Mucosa of rectum (tissue), 2 donors: ENCODE measurements at regions not wholly inside any gene's neighbourhood (a gene's known extent, or its start where the extent isn't known, plus 50 kb on each side); places are given as distances from the start of the nearest gene placed in this dataset.

Experiments
- H3K27ac ChIP-seq, 2 donors: one replicate each; pipeline ENCODE4 v1.7.0; 2013; ENCODE audit warnings: inconsistent platforms in 2 of 2, low read depth in 2 of 2, low read length in 2 of 2
- H3K27me3 ChIP-seq, 2 donors: one replicate each; pipeline ENCODE4 v1.7.0; 2013; ENCODE audit warnings: low read length in 2 of 2; ENCODE audit not compliant: control insufficient read depth in 2 of 2, insufficient read depth in 2 of 2
- H3K36me3 ChIP-seq, 2 donors: one replicate each; pipeline ENCODE4 v1.7.0; 2013; ENCODE audit warnings: low read length in 2 of 2; ENCODE audit not compliant: control insufficient read depth in 2 of 2, insufficient read depth in 2 of 2
- H3K4me1 ChIP-seq, 2 donors: one replicate each; pipeline ENCODE4 v1.7.0; 2013; ENCODE audit warnings: low read length in 2 of 2, mild to moderate bottlenecking in 1 of 2; ENCODE audit not compliant: control insufficient read depth in 2 of 2, insufficient read depth in 2 of 2
- H3K4me3 ChIP-seq, 2 donors: one replicate each; pipeline ENCODE4 v1.7.0; 2013; ENCODE audit warnings: low read length in 2 of 2
- H3K9ac ChIP-seq, 2 donors: one replicate each; pipeline ENCODE4 v1.7.0; 2013; ENCODE audit warnings: low read length in 2 of 2, low read depth in 1 of 2, mild to moderate bottlenecking in 1 of 2
- H3K9me3 ChIP-seq, 2 donors: one replicate each; pipeline ENCODE4 v1.7.0; 2013; ENCODE audit warnings: low read length in 2 of 2; ENCODE audit not compliant: control insufficient read depth in 2 of 2
- donor health status: healthy.
- donor health status: Normal muscosa, but diverticular disease.

GRCh38 chr5:73344835-73345234, 103.7 kb downstream of the FOXD1 start:
- Histone ChIP-seq H3K36me3 (no peaks in the 10 kb centered on the region), H3K27me3 (peaks cover 10 to 21% of the 10 kb centered on the region in 2 donors), H3K9ac (no peak overlapping the region), H3K27ac (no peak overlapping the region), H3K4me3 (no peak overlapping the region), H3K4me1 (no peaks in the 10 kb centered on the region), H3K9me3 (peaks cover 0 to 2% of the 10 kb centered on the region in 2 donors)

- H3K4me3 ChIP-seq: no peak overlapping the region
- H3K4me1 ChIP-seq: no peaks in the 10 kb centered on the region
- no peak overlapping the region for H3K27ac ChIP-seq
- H3K9me3 ChIP-seq: no peaks in the 10 kb centered on the region
- H3K36me3 ChIP-seq: no peaks in the 10 kb centered on the region
- H3K27me3 ChIP-seq: peaks cover 27 to 38% of the 10 kb centered on the region in 2 donors
- no peak overlapping the region for H3K9ac ChIP-seq
These were observed 108.9 kb downstream of the FOXD1 start for GRCh38 chr5:73339711-73340110.

DNA sequence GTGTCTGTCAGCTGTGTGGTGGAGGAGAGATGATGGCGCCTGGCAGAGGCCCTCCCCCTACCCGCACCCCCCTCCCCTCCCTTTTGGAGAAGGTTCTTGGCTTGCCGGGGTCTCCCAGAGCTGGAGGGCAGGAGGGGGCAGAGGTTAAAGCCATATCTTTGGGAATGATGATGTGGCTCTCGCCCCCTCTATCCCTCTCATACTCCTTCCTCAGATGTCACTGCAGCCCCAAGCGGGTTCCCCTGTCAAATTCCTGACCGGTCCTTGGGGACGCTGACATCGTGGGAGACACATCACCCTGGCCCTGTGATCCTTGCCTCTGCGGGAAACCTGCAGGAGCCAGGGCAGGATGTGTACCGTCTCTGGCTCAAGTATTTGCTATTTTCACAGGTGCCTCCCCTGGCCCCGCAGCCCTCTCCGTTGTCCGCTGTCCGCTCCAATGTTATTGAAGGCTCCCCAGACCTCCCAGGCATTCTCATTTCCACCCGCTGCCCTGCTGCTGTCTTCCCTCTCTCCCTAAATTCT, 109.5 kb downstream of the FOXD1 start:
- peaks cover 29 to 38% of the 10 kb centered on the region in 2 donors for H3K27me3 ChIP-seq
- no peaks in the 10 kb centered on the region for H3K9me3 ChIP-seq
- no peak overlapping the region for H3K27ac ChIP-seq
- no peak overlapping the region for H3K4me3 ChIP-seq
- no peaks in the 10 kb centered on the region for H3K36me3 ChIP-seq
- H3K9ac ChIP-seq: no peak overlapping the region
- no peaks in the 10 kb centered on the region for H3K4me1 ChIP-seq

DNA sequence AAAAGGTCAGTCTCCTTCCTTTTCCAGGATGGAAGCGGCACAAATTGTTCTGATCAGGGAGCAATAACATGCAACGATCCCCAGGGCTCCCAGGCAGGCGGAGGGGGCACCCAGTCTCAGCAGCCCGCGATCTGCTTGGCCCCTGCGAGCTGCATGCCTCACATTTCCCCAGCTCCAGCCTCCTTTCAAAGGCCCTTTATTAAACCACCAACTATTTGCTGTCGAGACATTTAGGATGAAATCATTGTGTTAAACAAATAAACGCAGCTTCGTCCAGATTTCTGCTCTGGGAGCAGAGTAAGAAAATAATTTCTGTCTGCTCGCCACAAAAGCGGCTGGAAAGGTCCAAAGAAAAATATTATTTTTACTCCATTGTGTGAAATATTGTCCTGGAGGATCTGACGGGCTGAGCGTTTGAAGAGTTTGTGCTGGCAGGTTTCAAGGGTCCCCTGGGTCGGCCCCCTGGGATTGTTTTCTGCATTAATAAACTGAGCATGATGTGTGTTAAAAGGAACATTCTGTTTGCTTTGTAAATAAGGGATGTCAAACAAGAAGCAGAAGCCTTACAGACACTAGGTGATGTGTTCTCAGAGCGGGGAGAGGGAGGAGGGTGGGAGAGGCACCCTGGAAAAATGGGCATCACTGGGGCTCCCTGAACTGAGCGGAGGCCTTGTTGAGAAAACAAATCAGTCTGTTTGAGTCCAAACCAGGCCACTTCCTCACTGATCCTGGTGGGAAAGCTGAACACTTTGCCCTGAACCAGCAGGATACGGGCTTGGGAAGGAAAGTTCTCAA, 110.1 kb downstream of the FOXD1 start:
- no peaks in the 10 kb centered on the region for H3K4me1 ChIP-seq
- no peak overlapping the region for H3K9ac ChIP-seq
- H3K27ac ChIP-seq: no peak overlapping the region
- H3K27me3 ChIP-seq: peaks cover 32 to 39% of the 10 kb centered on the region in 2 donors
- H3K4me3 ChIP-seq: no peak overlapping the region
- no peaks in the 10 kb centered on the region for H3K36me3 ChIP-seq
- no peaks in the 10 kb centered on the region for H3K9me3 ChIP-seq

DNA sequence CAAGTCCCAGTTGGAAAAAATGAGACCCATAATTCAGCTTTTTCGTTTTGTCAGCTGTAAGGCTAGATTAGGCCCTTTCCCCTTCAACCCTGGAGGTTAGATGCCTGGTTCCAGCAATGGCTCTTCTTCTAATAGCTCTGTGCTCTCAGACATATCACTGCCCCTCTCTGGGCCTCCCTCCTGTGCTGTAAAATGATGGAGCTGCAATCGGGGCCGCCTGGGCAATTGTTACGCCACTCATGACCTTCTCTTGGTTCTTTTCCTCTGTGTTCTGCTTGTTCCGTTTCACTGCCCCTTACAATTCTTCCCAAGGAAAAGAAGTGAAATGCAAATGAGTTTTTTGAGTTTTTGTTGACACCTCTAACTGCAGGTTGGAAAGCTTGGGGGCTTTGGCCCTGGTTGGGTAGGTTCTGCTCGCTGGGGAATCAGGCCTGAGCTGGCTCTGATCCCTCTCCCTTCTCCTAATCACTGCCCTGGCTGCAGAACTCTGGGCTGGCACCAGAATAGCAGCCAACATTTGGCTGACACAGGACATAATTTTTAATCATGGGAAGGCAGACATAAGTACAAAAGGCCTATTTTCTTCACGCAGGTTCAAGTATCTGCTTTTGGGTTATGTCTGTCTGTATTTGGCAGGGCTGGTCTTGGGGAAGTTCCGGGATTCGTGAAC, 110.9 kb downstream of the FOXD1 start:
- Histone ChIP-seq H3K4me1 (no peaks in the 10 kb centered on the region), H3K9me3 (no peaks in the 10 kb centered on the region), H3K4me3 (no peak overlapping the region), H3K36me3 (no peaks in the 10 kb centered on the region), H3K9ac (no peak overlapping the region), H3K27me3 (peaks cover 30 to 43% of the 10 kb centered on the region in 2 donors), H3K27ac (no peak overlapping the region)

- H3K27me3 ChIP-seq: peaks cover 30 to 40% of the 10 kb centered on the region in 2 donors
- H3K9ac ChIP-seq: no peak overlapping the region
- no peaks in the 10 kb centered on the region for H3K9me3 ChIP-seq
- no peak overlapping the region for H3K4me3 ChIP-seq
- H3K36me3 ChIP-seq: no peaks in the 10 kb centered on the region
- no peak overlapping the region for H3K27ac ChIP-seq
- H3K4me1 ChIP-seq: no peaks in the 10 kb centered on the region
These were observed 112.2 kb downstream of the FOXD1 start for GRCh38 chr5:73336366-73336765.

DNA sequence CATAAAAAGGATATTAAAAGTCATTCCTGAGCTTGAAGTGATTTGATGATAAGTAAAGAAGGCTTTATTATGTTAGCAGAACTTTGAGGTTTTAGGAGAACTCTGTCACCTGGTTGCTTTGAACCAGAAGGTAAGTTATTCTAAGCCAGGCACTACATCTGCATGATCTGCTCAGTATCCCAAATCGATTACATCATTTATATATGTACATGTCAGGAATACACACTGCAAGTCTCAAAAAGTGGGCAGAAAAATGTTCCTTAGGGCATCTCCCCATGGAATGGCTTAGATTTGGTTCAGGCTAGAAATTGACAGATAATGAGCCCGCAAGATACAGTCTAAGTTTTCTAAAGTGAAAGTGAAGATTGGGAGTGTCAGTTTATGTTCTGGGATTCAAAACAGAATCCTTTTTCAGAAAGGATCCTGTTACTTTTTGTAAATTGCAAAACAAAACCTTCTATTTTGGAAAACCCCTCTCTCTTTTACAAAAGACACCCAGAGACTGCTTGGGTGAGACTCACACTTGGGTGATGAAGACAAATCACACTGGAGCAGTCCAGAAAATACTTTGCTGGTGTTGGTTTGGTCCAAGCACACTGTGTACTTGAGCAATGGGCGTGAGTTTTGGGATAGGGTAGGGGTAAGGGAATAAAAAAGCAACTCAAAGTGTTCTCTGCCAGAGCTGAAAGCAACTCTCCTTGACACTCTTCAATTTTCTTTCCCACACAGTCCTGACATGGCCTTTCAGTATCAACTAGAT, 114.5 kb downstream of the FOXD1 start:
- Histone ChIP-seq H3K9me3 (peaks cover 2 to 7% of the 10 kb centered on the region in 2 donors), H3K4me1 (no peaks in the 10 kb centered on the region), H3K36me3 (no peaks in the 10 kb centered on the region), H3K9ac (no peak overlapping the region), H3K4me3 (no peak overlapping the region), H3K27me3 (peaks cover 25 to 27% of the 10 kb centered on the region in 2 donors), H3K27ac (no peak overlapping the region)

- Histone ChIP-seq H3K36me3 (no peaks in the 10 kb centered on the region), H3K9ac (no peak overlapping the region), H3K9me3 (peaks cover 2 to 7% of the 10 kb centered on the region in 2 donors), H3K4me1 (no peaks in the 10 kb centered on the region), H3K27ac (no peak overlapping the region), H3K4me3 (no peak overlapping the region), H3K27me3 (peaks cover 11 to 14% of the 10 kb centered on the region in 2 donors)
These were observed 118.0 kb downstream of the FOXD1 start for GRCh38 chr5:73330613-73331012.

DNA sequence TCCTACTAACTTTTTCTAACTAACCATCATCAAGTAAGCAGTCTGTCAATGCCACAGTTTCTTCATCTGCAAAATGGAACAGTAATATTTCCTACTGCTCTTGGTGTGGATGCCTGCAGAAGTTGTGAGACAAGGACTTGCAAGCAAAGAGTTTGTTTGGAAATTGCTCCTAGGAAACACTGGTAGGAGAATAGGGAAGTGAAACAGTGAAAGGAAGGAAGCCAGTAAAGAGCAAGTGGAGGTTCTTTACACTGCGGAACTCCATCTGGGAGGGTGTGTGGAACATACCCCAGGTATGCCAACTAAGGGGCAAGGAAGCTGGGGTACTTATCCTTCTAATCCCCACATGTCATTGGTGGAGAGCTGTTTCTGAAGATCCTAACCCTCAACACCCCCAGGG, 119.9 kb downstream of the FOXD1 start:
- Histone ChIP-seq H3K36me3 (no peaks in the 10 kb centered on the region), H3K9me3 (peaks cover 2 to 7% of the 10 kb centered on the region in 2 donors), H3K27ac (no peak overlapping the region), H3K27me3 (peaks cover 7 to 8% of the 10 kb centered on the region in 2 donors), H3K4me3 (no peak overlapping the region), H3K4me1 (no peaks in the 10 kb centered on the region), H3K9ac (no peak overlapping the region)
